GM23338 (cell line): ENCODE measurements at regions not wholly inside any gene's neighbourhood (a gene's known extent, or its start where the extent isn't known, plus 50 kb on each side); places are given as distances from the start of the nearest gene placed in this dataset.

Experiments
- ATAC-seq: fragments of 200-7000 bp; cut with Tn5 transposase; 3 replicates; pipeline ENCODE4 v1.9.1; 2020
- DNase-seq: peaks from one replicate; pipeline ENCODE4 v3.0.0-alpha.2; 2015; ENCODE audit warnings: low spot score
- H2AFZ ChIP-seq: fragments of 200-600 bp; sonication (generic); 2 replicates; pipeline ENCODE4 v1.8.0; 2016; ENCODE audit warnings: antibody characterized with exemption, mild to moderate bottlenecking, moderate library complexity
- H3F3A ChIP-seq: fragments of 200-600 bp; sonication (generic); replicated peaks from 2 replicates; pipeline ENCODE4 v1.8.0; 2017; ENCODE audit warnings: antibody characterized with exemption, mixed run types, low read depth
- H3K27ac ChIP-seq: fragments of 200-600 bp; sonication (generic); 2 replicates; pipeline ENCODE4 v1.6.1; 2016; ENCODE audit warnings: low read depth
- H3K27me3 ChIP-seq: fragments of 200-600 bp; sonication (generic); 2 replicates; pipeline ENCODE4 v1.8.0; 2016; ENCODE audit warnings: mild to moderate bottlenecking, mixed run types, moderate library complexity; ENCODE audit not compliant: insufficient read depth
- H3K36me3 ChIP-seq: fragments of 200-600 bp; sonication (generic); 2 replicates; pipeline ENCODE4 v1.8.0; 2016; ENCODE audit warnings: mild to moderate bottlenecking; ENCODE audit not compliant: insufficient read depth
- H3K4me1 ChIP-seq: fragments of 200-600 bp; sonication (generic); 2 replicates; pipeline ENCODE4 v1.8.0; 2016; ENCODE audit warnings: mild to moderate bottlenecking, moderate library complexity; ENCODE audit not compliant: insufficient read depth
- H3K4me2 ChIP-seq: fragments of 200-600 bp; sonication (generic); 2 replicates; pipeline ENCODE4 v1.7.1; 2017; ENCODE audit warnings: mixed run types
- H3K4me3 ChIP-seq: fragments of 200-600 bp; sonication (generic); 2 replicates; pipeline ENCODE4 v1.6.1; 2016; ENCODE audit warnings: mixed run types
- H3K79me2 ChIP-seq: fragments of 200-600 bp; sonication (generic); replicated peaks from 2 replicates; pipeline ENCODE4 v1.8.0; 2017; ENCODE audit warnings: mild to moderate bottlenecking; ENCODE audit not compliant: insufficient read depth
- H3K9me2 ChIP-seq: fragments of 200-600 bp; sonication (generic); 2 replicates; pipeline ENCODE4 v1.8.0; 2017; ENCODE audit not compliant: insufficient read depth
- H4K20me1 ChIP-seq: fragments of 200-600 bp; sonication (generic); replicated peaks from 2 replicates; pipeline ENCODE4 v1.8.0; 2017; ENCODE audit warnings: mild to moderate bottlenecking; ENCODE audit not compliant: insufficient read depth
- H3K27ac Mint-ChIP-seq: 2 replicates; pipeline ENCODE4 v1.8.0; 2020; ENCODE audit warnings: inconsistent platforms, mild to moderate bottlenecking, moderate library complexity, mixed read lengths
- H3K27me3 Mint-ChIP-seq: 3 replicates; pipeline ENCODE4 v1.8.0; 2022; ENCODE audit warnings: low read depth, mild to moderate bottlenecking, moderate library complexity, mixed read lengths, inconsistent platforms; ENCODE audit not compliant: insufficient read depth, poor library complexity
- H3K36me3 Mint-ChIP-seq: 3 replicates; pipeline ENCODE4 v1.8.0; 2021; ENCODE audit warnings: low read depth, mild to moderate bottlenecking, inconsistent platforms, moderate library complexity, mixed read lengths
- H3K4me1 Mint-ChIP-seq: 3 replicates; pipeline ENCODE4 v1.8.0; 2020; ENCODE audit warnings: mild to moderate bottlenecking, inconsistent platforms, mixed read lengths
- H3K4me3 Mint-ChIP-seq: 3 replicates; pipeline ENCODE4 v1.8.0; 2021; ENCODE audit warnings: moderate library complexity, mild to moderate bottlenecking, inconsistent platforms, mixed read lengths
- H3K9me3 Mint-ChIP-seq: 3 replicates; pipeline ENCODE4 v1.8.0; 2020; ENCODE audit warnings: moderate library complexity, mild to moderate bottlenecking, inconsistent platforms, mixed read lengths
- CREB1 ChIP-seq: fragments of 250-450 bp; sonication (Bioruptor Pico); IDR thresholded peaks from 2 replicates; pipeline ENCODE4 v1.5.0; 2020; ENCODE audit warnings: low read depth, mild to moderate bottlenecking, moderate library complexity
- CTCF ChIP-seq, 2 experiments: fragments of 200-600 bp in 1 of 2; sonication (generic) in 1 of 2; conservative IDR thresholded peaks; 2 replicates each; pipeline versions ENCODE4 v1.5.1 to v1.6.1; 2016 to 2017; ENCODE audit warnings: antibody characterized with exemption in 2 of 2, low read depth in 2 of 2, mild to moderate bottlenecking in 2 of 2, moderate library complexity in 1 of 2
- EZH2 ChIP-seq: fragments of 200-600 bp; sonication (generic); IDR thresholded peaks from one replicate; pipeline ENCODE4 v1.8.0; 2017; ENCODE audit warnings: antibody characterized with exemption, mild to moderate bottlenecking, low read depth; ENCODE audit not compliant: unreplicated experiment
- EZH2phosphoT487 ChIP-seq: fragments of 200-600 bp; sonication (generic); IDR thresholded peaks from one replicate; pipeline ENCODE4 v1.8.1; 2018; ENCODE audit warnings: antibody characterized with exemption; ENCODE audit not compliant: unreplicated experiment
- JUNB ChIP-seq: IDR thresholded peaks from one replicate; pipeline ENCODE4 v1.6.1; 2016; ENCODE audit warnings: antibody characterized with exemption; ENCODE audit not compliant: unreplicated experiment
- NANOG ChIP-seq: IDR thresholded peaks from 2 replicates; pipeline ENCODE4 v1.6.1; 2016; ENCODE audit warnings: antibody characterized with exemption, borderline replicate concordance
- POLR2AphosphoS5 ChIP-seq: IDR thresholded peaks from 2 replicates; pipeline ENCODE4 v1.6.1; 2016; ENCODE audit warnings: antibody characterized with exemption, low read depth
- REST ChIP-seq: IDR thresholded peaks from one replicate; pipeline ENCODE4 v1.6.1; 2018; ENCODE audit warnings: antibody characterized with exemption; ENCODE audit not compliant: unreplicated experiment
- STAT1 ChIP-seq: IDR thresholded peaks from one replicate; pipeline ENCODE4 v1.6.1; 2016; ENCODE audit warnings: antibody characterized with exemption; ENCODE audit not compliant: unreplicated experiment
- ZNF114 ChIP-seq: fragments of 250-450 bp; sonication (Bioruptor Pico); IDR thresholded peaks from 2 replicates; pipeline ENCODE4 v1.5.0; 2020; ENCODE audit warnings: mild to moderate bottlenecking, moderate library complexity
- ZNF331 ChIP-seq: fragments of 250-450 bp; sonication (Bioruptor Pico); IDR thresholded peaks from 2 replicates; pipeline ENCODE4 v1.5.0; 2020; ENCODE audit warnings: low read depth, mild to moderate bottlenecking, moderate library complexity
- TF ChIP-seq, protein P1 (sequence below): IDR thresholded peaks from 2 replicates; pipeline ENCODE4 v1.6.1; 2016; ENCODE audit warnings: antibody characterized with exemption
- TF ChIP-seq, protein P2 (sequence below): fragments of 250-450 bp; sonication (Bioruptor Pico); IDR thresholded peaks from 2 replicates; pipeline ENCODE4 v1.5.0; 2020; ENCODE audit warnings: mild to moderate bottlenecking, moderate library complexity

DNA sequence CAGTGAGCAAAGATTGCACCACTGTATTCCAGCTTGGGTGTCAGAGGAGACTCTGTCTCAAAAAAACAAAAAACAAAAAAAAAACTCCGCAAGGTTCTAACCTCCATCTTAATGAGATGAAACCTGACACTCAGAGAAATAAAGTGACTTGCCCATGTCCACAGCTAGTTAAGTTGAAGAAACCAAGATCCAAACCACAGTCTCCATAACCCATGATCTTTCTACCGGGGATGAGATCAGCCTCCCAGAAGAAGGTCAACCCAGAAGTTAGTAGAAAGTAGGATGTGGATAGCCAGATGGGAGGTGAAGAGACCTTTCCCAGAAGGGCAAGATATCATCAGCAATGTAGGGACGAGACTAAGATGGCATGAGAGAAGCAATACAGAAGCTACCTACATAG is 140.4 kb upstream of the ADRA1B start:
- H3K36me3 Mint-ChIP-seq = no peaks in the 10 kb centered on the region; the same call in 2 of the 3 replicates
- Histone ChIP-seq H3K4me1 (peaks cover 15% of the 10 kb centered on the region), H3K4me3 (no peak overlapping the region), H3K9me2 (peaks cover 8% of the 10 kb centered on the region; the same call in 1 of the 2 replicates), H3K27ac (no peak overlapping the region), H3K79me2 (no peaks in the 10 kb centered on the region), H3K27me3 (peaks cover 17% of the 10 kb centered on the region), H3K36me3 (no peaks in the 10 kb centered on the region), H3F3A (peaks cover 9% of the 10 kb centered on the region), H4K20me1 (no peaks in the 10 kb centered on the region), H2AFZ (no peak overlapping the region), H3K4me2 (no peak overlapping the region)
- peaks cover 11% of the 10 kb centered on the region for H3K27me3 Mint-ChIP-seq
- no peak overlapping the region for H3K27ac Mint-ChIP-seq
- ATAC-seq (no peak), DNase-seq (no peak)
- no peak overlapping the region for H3K4me3 Mint-ChIP-seq
- TF ChIP-seq EZH2 (no peak), POLR2AphosphoS5 (no peak), EZH2phosphoT487 (no peak), JUNB (no peak), ZNF114 (CRISPR knock-in tag) (no peak), NANOG (no peak), CTCF (conservative IDR thresholded peaks at IDR 0.05; ENCODE audit: low read depth in 2 of 2) (no peak), ZNF331 (CRISPR knock-in tag) (no peak), CREB1 (CRISPR knock-in tag) (no peak), REST (no peak), STAT1 (no peak)
- TF ChIP-seq, protein P1, sequence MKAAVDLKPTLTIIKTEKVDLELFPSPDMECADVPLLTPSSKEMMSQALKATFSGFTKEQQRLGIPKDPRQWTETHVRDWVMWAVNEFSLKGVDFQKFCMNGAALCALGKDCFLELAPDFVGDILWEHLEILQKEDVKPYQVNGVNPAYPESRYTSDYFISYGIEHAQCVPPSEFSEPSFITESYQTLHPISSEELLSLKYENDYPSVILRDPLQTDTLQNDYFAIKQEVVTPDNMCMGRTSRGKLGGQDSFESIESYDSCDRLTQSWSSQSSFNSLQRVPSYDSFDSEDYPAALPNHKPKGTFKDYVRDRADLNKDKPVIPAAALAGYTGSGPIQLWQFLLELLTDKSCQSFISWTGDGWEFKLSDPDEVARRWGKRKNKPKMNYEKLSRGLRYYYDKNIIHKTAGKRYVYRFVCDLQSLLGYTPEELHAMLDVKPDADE = no peak
- TF ChIP-seq, protein P2, sequence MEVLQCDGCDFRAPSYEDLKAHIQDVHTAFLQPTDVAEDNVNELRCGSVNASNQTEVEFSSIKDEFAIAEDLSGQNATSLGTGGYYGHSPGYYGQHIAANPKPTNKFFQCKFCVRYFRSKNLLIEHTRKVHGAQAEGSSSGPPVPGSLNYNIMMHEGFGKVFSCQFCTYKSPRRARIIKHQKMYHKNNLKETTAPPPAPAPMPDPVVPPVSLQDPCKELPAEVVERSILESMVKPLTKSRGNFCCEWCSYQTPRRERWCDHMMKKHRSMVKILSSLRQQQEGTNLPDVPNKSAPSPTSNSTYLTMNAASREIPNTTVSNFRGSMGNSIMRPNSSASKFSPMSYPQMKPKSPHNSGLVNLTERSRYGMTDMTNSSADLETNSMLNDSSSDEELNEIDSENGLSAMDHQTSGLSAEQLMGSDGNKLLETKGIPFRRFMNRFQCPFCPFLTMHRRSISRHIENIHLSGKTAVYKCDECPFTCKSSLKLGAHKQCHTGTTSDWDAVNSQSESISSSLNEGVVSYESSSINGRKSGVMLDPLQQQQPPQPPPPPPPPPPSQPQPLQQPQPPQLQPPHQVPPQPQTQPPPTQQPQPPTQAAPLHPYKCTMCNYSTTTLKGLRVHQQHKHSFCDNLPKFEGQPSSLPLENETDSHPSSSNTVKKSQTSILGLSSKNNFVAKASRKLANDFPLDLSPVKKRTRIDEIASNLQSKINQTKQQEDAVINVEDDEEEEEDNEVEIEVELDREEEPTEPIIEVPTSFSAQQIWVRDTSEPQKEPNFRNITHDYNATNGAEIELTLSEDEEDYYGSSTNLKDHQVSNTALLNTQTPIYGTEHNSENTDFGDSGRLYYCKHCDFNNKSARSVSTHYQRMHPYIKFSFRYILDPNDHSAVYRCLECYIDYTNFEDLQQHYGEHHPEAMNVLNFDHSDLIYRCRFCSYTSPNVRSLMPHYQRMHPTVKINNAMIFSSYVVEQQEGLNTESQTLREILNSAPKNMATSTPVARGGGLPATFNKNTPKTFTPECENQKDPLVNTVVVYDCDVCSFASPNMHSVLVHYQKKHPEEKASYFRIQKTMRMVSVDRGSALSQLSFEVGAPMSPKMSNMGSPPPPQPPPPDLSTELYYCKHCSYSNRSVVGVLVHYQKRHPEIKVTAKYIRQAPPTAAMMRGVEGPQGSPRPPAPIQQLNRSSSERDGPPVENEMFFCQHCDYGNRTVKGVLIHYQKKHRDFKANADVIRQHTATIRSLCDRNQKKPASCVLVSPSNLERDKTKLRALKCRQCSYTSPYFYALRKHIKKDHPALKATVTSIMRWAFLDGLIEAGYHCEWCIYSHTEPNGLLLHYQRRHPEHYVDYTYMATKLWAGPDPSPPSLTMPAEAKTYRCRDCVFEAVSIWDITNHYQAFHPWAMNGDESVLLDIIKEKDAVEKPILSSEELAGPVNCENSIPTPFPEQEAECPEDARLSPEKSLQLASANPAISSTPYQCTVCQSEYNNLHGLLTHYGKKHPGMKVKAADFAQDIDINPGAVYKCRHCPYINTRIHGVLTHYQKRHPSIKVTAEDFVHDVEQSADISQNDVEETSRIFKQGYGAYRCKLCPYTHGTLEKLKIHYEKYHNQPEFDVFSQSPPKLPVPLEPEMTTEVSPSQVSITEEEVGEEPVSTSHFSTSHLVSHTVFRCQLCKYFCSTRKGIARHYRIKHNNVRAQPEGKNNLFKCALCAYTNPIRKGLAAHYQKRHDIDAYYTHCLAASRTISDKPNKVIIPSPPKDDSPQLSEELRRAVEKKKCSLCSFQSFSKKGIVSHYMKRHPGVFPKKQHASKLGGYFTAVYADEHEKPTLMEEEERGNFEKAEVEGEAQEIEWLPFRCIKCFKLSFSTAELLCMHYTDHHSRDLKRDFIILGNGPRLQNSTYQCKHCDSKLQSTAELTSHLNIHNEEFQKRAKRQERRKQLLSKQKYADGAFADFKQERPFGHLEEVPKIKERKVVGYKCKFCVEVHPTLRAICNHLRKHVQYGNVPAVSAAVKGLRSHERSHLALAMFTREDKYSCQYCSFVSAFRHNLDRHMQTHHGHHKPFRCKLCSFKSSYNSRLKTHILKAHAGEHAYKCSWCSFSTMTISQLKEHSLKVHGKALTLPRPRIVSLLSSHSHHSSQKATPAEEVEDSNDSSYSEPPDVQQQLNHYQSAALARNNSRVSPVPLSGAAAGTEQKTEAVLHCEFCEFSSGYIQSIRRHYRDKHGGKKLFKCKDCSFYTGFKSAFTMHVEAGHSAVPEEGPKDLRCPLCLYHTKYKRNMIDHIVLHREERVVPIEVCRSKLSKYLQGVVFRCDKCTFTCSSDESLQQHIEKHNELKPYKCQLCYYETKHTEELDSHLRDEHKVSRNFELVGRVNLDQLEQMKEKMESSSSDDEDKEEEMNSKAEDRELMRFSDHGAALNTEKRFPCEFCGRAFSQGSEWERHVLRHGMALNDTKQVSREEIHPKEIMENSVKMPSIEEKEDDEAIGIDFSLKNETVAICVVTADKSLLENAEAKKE (CRISPR knock-in tag) = no peak
- H3K4me1 Mint-ChIP-seq = peaks cover 20% of the 10 kb centered on the region
- no peaks in the 10 kb centered on the region for H3K9me3 Mint-ChIP-seq
